CD4-positive, alpha-beta T cell treated with Interleukin-6 for 4 hours (primary cell): ENCODE measurements at regions not wholly inside any gene's neighbourhood (a gene's known extent, or its start where the extent isn't known, plus 50 kb on each side); places are given as distances from the start of the nearest gene placed in this dataset.
"Not testable (repeated sequence)": the region's sequence is repeated elsewhere in the genome, so short reads cannot be mapped to it uniquely, and the experiment has no call there.

ENCODE experiments used
- DNase-seq: peaks from one replicate; pipeline ENCODE4 v3.0.0-alpha.2; 2020; ENCODE audit warnings: mixed read lengths

- DNase-seq, result no peak
Measured at GRCh38 chr6:91082311-91082832, 495.5 kb upstream of the MAP3K7 start.

- DNase-seq, result no peak
Measured at GRCh38 chr6:91081452-91082067, 494.7 kb upstream of the MAP3K7 start.

GRCh38 chr6:91080871-91081270, 494.0 kb upstream of the MAP3K7 start:
- no peak for DNase-seq

- no peak for DNase-seq
Measured at GRCh38 chr6:91079969-91080368, 493.1 kb upstream of the MAP3K7 start.

GRCh38 chr6:91075244-91075976, 488.5 kb upstream of the MAP3K7 start:
- DNase-seq, result no peak

GRCh38 chr6:91063362-91063761, 476.5 kb upstream of the MAP3K7 start:
- no peak for DNase-seq

- no peak for DNase-seq
Measured at GRCh38 chr6:91057689-91058088, 470.8 kb upstream of the MAP3K7 start.

- DNase-seq, result no peak
Measured at GRCh38 chr6:91055959-91056358, 469.1 kb upstream of the MAP3K7 start.

- not testable (repeated sequence) for DNase-seq
Measured at GRCh38 chr6:91052473-91053450, 465.9 kb upstream of the MAP3K7 start.

- no peak for DNase-seq
Measured at GRCh38 chr6:91045161-91045560, 458.3 kb upstream of the MAP3K7 start.

GRCh38 chr6:91043751-91044150, 456.9 kb upstream of the MAP3K7 start:
- DNase-seq, result no peak

GRCh38 chr6:91042656-91043055, 455.8 kb upstream of the MAP3K7 start:
- no peak for DNase-seq

GRCh38 chr6:91033964-91034363, 447.1 kb upstream of the MAP3K7 start:
- DNase-seq, result no peak

- DNase-seq, result no peak
Measured at GRCh38 chr6:91031581-91031980, 444.7 kb upstream of the MAP3K7 start.

- no peak for DNase-seq
Measured at GRCh38 chr6:91029211-91029610, 442.3 kb upstream of the MAP3K7 start.

GRCh38 chr6:91023529-91023928, 436.7 kb upstream of the MAP3K7 start:
- DNase-seq, result no peak

- DNase-seq, result no peak
Measured at GRCh38 chr6:91020744-91021143, 433.9 kb upstream of the MAP3K7 start.

- no peak for DNase-seq
Measured at GRCh38 chr6:91018586-91018985, 431.7 kb upstream of the MAP3K7 start.

- no peak for DNase-seq
Measured at GRCh38 chr6:91013511-91013910, 426.6 kb upstream of the MAP3K7 start.

- no peak for DNase-seq
Measured at GRCh38 chr6:90997076-90997475, 410.2 kb upstream of the MAP3K7 start.

- no peak for DNase-seq
Measured at GRCh38 chr6:90993770-90994169, 406.9 kb upstream of the MAP3K7 start.

GRCh38 chr6:90989763-90990162, 402.9 kb upstream of the MAP3K7 start:
- DNase-seq, result no peak

GRCh38 chr6:90984066-90984465, 397.2 kb upstream of the MAP3K7 start:
- no peak for DNase-seq
